ENCODE measurements at regions not wholly inside any gene's neighbourhood (a gene's known extent, or its start where the extent isn't known, plus 50 kb on each side); places are given as distances from the start of the nearest gene placed in this dataset.

- no peak for TF ChIP-seq CTCF (IDR thresholded peaks at IDR 0.05; ENCODE audit: insufficient read depth, low read depth, low read length)
- no peak for TF ChIP-seq EZH2 (IDR thresholded peaks at IDR 0.05; ENCODE audit: insufficient read depth, low read length)
Observed at GRCh38 chr5:159786201-159786600, 130.1 kb upstream of the ADRA1B start.
